Neural cell (in vitro differentiated cells): ENCODE measurements at regions not wholly inside any gene's neighbourhood (a gene's known extent, or its start where the extent isn't known, plus 50 kb on each side); places are given as distances from the start of the nearest gene placed in this dataset.

Experiments used
- EP300 ChIP-seq: fragments of 450-650 bp; conservative IDR thresholded peaks from 2 replicates; pipeline ENCODE4 v1.6.1; 2014; ENCODE audit warnings: antibody characterized with exemption, mild to moderate bottlenecking, moderate library complexity; ENCODE audit not compliant: poor library complexity, severe bottlenecking
- EZH2 ChIP-seq: fragments of 200-600, 300-800 bp; shearing (Covaris generic), sonication (generic); IDR thresholded peaks from 2 replicates; pipeline ENCODE4 v1.6.1; 2014; ENCODE audit warnings: antibody characterized with exemption, low read length, borderline replicate concordance, mild to moderate bottlenecking; ENCODE audit not compliant: insufficient read depth, poor library complexity, severe bottlenecking
- POLR2AphosphoS5 ChIP-seq: IDR thresholded peaks from 2 replicates; pipeline ENCODE4 v1.6.1; 2012
- RAD21 ChIP-seq: fragments of 450-650 bp; conservative IDR thresholded peaks from 2 replicates; pipeline ENCODE4 v1.6.1; 2014; ENCODE audit warnings: antibody characterized with exemption, mild to moderate bottlenecking, moderate library complexity
- SMC3 ChIP-seq: fragments of 450-650 bp; conservative IDR thresholded peaks from 2 replicates; pipeline ENCODE4 v1.6.1; 2014; ENCODE audit warnings: antibody characterized with exemption, mild to moderate bottlenecking, moderate library complexity; ENCODE audit not compliant: poor library complexity
- TF ChIP-seq, protein P1 (sequence below): fragments of 450-650 bp; IDR thresholded peaks from 2 replicates; pipeline ENCODE4 v1.5.1; 2014; ENCODE audit warnings: antibody characterized with exemption, mild to moderate bottlenecking, moderate library complexity; ENCODE audit not compliant: poor library complexity, severe bottlenecking

DNA sequence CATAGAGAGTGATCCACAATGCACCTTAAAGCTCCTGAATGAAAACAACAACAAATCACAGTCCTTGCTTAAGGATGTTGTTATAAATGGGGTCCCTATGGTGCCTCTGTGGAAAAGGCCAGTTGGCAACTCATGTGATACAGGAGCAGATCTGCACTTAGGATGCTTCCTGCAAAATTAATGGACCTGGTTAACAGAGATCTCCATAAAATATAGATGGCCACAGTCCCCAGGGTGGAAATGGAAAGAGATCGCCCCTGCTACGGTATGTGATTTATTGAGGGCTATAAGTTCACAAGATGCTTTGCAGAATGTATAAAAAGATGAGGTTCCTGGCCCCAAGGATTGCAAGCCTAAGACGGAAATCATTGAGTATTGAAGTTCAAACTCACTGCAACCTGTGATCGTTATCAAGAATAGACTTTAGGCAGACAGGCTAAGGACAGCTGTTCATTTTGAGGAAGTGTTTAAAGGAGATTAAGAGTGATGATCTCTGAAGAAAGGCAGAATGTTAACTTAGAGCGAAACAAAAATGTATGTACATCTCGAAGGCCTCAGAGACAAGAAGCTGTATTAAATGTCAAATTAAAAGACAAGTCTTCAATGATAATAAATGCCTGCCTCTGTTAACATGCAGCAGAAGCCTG, 174.1 kb upstream of the PLPP4 start:
- no peak for TF ChIP-seq EZH2
- no peak for TF ChIP-seq RAD21
- TF ChIP-seq, protein P1, sequence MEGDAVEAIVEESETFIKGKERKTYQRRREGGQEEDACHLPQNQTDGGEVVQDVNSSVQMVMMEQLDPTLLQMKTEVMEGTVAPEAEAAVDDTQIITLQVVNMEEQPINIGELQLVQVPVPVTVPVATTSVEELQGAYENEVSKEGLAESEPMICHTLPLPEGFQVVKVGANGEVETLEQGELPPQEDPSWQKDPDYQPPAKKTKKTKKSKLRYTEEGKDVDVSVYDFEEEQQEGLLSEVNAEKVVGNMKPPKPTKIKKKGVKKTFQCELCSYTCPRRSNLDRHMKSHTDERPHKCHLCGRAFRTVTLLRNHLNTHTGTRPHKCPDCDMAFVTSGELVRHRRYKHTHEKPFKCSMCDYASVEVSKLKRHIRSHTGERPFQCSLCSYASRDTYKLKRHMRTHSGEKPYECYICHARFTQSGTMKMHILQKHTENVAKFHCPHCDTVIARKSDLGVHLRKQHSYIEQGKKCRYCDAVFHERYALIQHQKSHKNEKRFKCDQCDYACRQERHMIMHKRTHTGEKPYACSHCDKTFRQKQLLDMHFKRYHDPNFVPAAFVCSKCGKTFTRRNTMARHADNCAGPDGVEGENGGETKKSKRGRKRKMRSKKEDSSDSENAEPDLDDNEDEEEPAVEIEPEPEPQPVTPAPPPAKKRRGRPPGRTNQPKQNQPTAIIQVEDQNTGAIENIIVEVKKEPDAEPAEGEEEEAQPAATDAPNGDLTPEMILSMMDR: no peak
- peak; percentile 40 for TF ChIP-seq POLR2AphosphoS5
- peak; percentile 67 for TF ChIP-seq EP300
- TF ChIP-seq SMC3: no peak
